A673 (cell line): ENCODE measurements at regions not wholly inside any gene's neighbourhood (a gene's known extent, or its start where the extent isn't known, plus 50 kb on each side); places are given as distances from the start of the nearest gene placed in this dataset.

Source experiments
- BruUV-seq: library from RNA; stranded (reverse); fragments of 400-500 nt; replicated peaks from 2 replicates; lab custom pipeline; 2021; lab: Mats Ljungman, UMichigan
- CTCF ChIA-PET: fragments of 300-600 bp; sonication (Branson Sonifier 250); formaldehyde crosslinking; loops from one replicate; lab custom pipeline; 2022; ENCODE audit warnings: antibody characterized with exemption; lab: Charles Lee
- POLR2A ChIA-PET: fragments of 300-600 bp; sonication (Branson Sonifier 250); formaldehyde crosslinking; loops from one replicate; lab custom pipeline; 2022; ENCODE audit warnings: antibody characterized with exemption; ENCODE audit not compliant: low non-redundant PET; lab: Charles Lee
- DNase-seq: peaks from one replicate; pipeline ENCODE4 v3.0.0-alpha.2; 2015; ENCODE audit warnings: low spot score
- H3K27ac ChIP-seq: fragments of 200-600 bp; sonication (generic); 2 replicates; pipeline ENCODE4 v1.5.1; 2016; ENCODE audit warnings: mixed run types, low read depth, mild to moderate bottlenecking, mixed read lengths, antibody characterized with exemption, low read length; ENCODE audit not compliant: poor library complexity, severe bottlenecking
- H3K27me3 ChIP-seq: fragments of 200-600 bp; sonication (generic); replicated peaks from 2 replicates; pipeline ENCODE4 v1.6.1; 2017; ENCODE audit warnings: mixed run types, low read depth, mild to moderate bottlenecking, mixed read lengths, antibody characterized with exemption, low read length; ENCODE audit not compliant: insufficient read depth, poor library complexity
- H3K36me3 ChIP-seq: fragments of 200-600 bp; sonication (generic); 2 replicates; pipeline ENCODE4 v1.6.1; 2016; ENCODE audit warnings: mixed run types, mild to moderate bottlenecking, mixed read lengths, antibody characterized with exemption, low read length; ENCODE audit not compliant: insufficient read depth, poor library complexity, severe bottlenecking
- H3K4me1 ChIP-seq: fragments of 200-600 bp; sonication (generic); 2 replicates; pipeline ENCODE4 v1.6.1; 2017; ENCODE audit warnings: mixed run types, mild to moderate bottlenecking, mixed read lengths, antibody characterized with exemption, low read length; ENCODE audit not compliant: insufficient read depth, poor library complexity, severe bottlenecking
- H3K4me3 ChIP-seq: fragments of 200-600 bp; sonication (generic); 2 replicates; pipeline ENCODE4 v1.5.1; 2016; ENCODE audit warnings: low read depth, mixed run types, mild to moderate bottlenecking, mixed read lengths, low read length; ENCODE audit not compliant: poor library complexity, severe bottlenecking
- H3K9me3 ChIP-seq: fragments of 200-600 bp; sonication (generic); 2 replicates; pipeline ENCODE4 v1.6.1; 2016; ENCODE audit warnings: mixed run types, low read depth, mild to moderate bottlenecking, mixed read lengths, antibody characterized with exemption, low read length; ENCODE audit not compliant: poor library complexity, severe bottlenecking
- CTCF ChIP-seq: fragments of 300-800, 200-600 bp; sonication (generic); conservative IDR thresholded peaks from 2 replicates; pipeline ENCODE4 v1.5.1; 2017; ENCODE audit warnings: low read depth, mild to moderate bottlenecking, antibody characterized with exemption, low read length, moderate library complexity, mixed read lengths
- EZH2 ChIP-seq: fragments of 200-600 bp; sonication (generic); IDR thresholded peaks from 2 replicates; pipeline ENCODE4 v1.6.1; 2017; ENCODE audit warnings: borderline replicate concordance, low read depth, mild to moderate bottlenecking, mixed read lengths, antibody characterized with exemption, low read length; ENCODE audit not compliant: poor library complexity, severe bottlenecking
- intact Hi-C: fragments of 100-400 bp; cut with micrococcal nuclease; formaldehyde crosslinking; loops from one replicate; pipeline ENCODE4 v1.10.0; 2022; ENCODE audit not compliant: unreplicated experiment

- ChIA-PET POLR2A (no interaction called here), CTCF (no interaction called here)
- no TSS peak for BruUV-seq
- Histone ChIP-seq H3K4me3 (no peak overlapping the region), H3K4me1 (no peaks in the 10 kb centered on the region), H3K27ac (no peak overlapping the region), H3K27me3 (no peaks in the 10 kb centered on the region), H3K9me3 (no peaks in the 10 kb centered on the region), H3K36me3 (no peaks in the 10 kb centered on the region)
- intact Hi-C loops = no loop called here
- TF ChIP-seq EZH2 (no peak), CTCF (no peak)
- no peak for DNase-seq
Observed at GRCh38 chr1:96291468-96291867, 430.1 kb upstream of the PTBP2 start.

- H3K9me3 ChIP-seq = no peaks in the 10 kb centered on the region
- ChIA-PET CTCF (no interaction called here), POLR2A (no interaction called here)
- H3K36me3 ChIP-seq = no peaks in the 10 kb centered on the region
- intact Hi-C loops = no loop called here
- H3K4me3 ChIP-seq = no peak overlapping the region
- no peak overlapping the region for H3K27ac ChIP-seq
- no TSS peak for BruUV-seq
- H3K27me3 ChIP-seq = no peaks in the 10 kb centered on the region
- H3K4me1 ChIP-seq = no peaks in the 10 kb centered on the region
- DNase-seq = no peak
- no peak for TF ChIP-seq CTCF
- TF ChIP-seq EZH2 = no peak
Observed at GRCh38 chr1:96292141-96292540, 429.4 kb upstream of the PTBP2 start.

GRCh38 chr1:96296991-96297390, 424.6 kb upstream of the PTBP2 start:
- TF ChIP-seq EZH2 (no peak), CTCF (no peak)
- Histone ChIP-seq H3K9me3 (no peaks in the 10 kb centered on the region), H3K36me3 (no peaks in the 10 kb centered on the region), H3K4me3 (no peak overlapping the region), H3K27me3 (no peaks in the 10 kb centered on the region), H3K27ac (no peak overlapping the region), H3K4me1 (no peaks in the 10 kb centered on the region)
- CTCF ChIA-PET = no interaction called here
- no peak for DNase-seq
- intact Hi-C loops = no loop called here
- no TSS peak for BruUV-seq
- POLR2A ChIA-PET = interaction anchor here (0.6 kb wide), 1 partner anchor 431 kb away, joined by 3 read pairs; no protein-coding TSS in a partner anchor
